ENCODE measurements at regions not wholly inside any gene's neighbourhood (a gene's known extent, or its start where the extent isn't known, plus 50 kb on each side); places are given as distances from the start of the nearest gene placed in this dataset.

DNA sequence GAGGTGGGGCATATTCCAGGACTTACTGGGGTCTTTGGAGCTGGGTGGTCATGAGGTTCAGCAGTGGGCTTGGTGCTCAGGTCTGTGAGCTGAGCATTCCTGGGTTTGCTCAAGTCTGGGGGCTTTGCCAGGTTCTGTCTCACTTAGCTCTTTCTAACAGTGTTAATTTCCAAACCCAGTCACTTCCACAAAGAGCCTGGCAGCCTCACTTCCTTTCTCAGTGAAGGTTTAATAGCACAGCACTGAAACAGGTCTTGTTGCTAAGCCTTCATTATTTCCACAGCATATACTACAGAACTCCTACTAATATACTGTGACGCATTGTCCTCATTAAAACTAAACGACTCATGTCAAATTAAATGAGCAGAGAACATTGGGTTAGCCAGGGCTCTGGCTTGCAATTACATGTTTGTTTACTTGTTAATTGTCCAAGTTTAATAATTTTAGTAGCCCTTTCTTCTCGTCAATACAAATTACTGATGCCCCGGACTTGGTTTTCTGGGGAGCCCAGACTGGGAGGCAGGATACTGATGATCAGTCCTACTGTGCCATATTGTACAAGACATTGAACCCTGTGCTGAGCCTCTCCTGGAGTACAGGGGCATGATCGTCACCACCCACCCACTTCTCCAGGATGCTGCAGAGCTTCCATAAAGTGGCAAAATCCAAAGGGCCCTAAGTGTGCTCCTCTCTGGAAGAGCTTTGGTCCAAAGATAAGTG is 170.7 kb downstream of the IER5 start:
- H3K4me3 Mint-ChIP-seq = no peak overlapping the region
- no peak for DNase-seq
- Histone ChIP-seq H2AFZ (ENCODE audit: insufficient read depth, low read depth, low read length, poor library complexity, severe bottlenecking) (no peak overlapping the region), H3K27ac (ENCODE audit: low read depth in 1 of 2, low read length in 2 of 2) (no peak overlapping the region), H3K4me2 (replicated peaks; ENCODE audit: extremely low read depth, low read length, poor library complexity, severe bottlenecking) (no peak overlapping the region), H3K27me3 (ENCODE audit: control insufficient read depth in 2 of 2, insufficient read depth in 2 of 2, low read length in 2 of 2) (no peaks in the 10 kb centered on the region), H3K9me3 (replicated peaks in 1 of 2; ENCODE audit: control insufficient read depth in 1 of 2, insufficient read depth in 1 of 2, low read length in 2 of 2) (peaks cover 9 to 10% of the 10 kb centered on the region in 2 donors), H3K79me2 (ENCODE audit: insufficient read depth, low read length) (no peaks in the 10 kb centered on the region), H3K4me1 (ENCODE audit: control insufficient read depth in 1 of 2, insufficient read depth in 2 of 2, low read length in 2 of 2) (no peaks in the 10 kb centered on the region), H3K9ac (ENCODE audit: insufficient read depth, low read length, poor library complexity, severe bottlenecking) (no peak overlapping the region), H4K20me1 (ENCODE audit: insufficient read depth, low read length) (no peaks in the 10 kb centered on the region), H3K4me3 (replicated peaks in 1 of 3; ENCODE audit: low read depth in 2 of 3, low read length in 3 of 3) (no peak overlapping the region), H3K36me3 (replicated peaks in 1 of 2; ENCODE audit: control insufficient read depth in 1 of 2, insufficient read depth in 2 of 2, low read length in 2 of 2) (no peaks in the 10 kb centered on the region)
- H3K9me3 Mint-ChIP-seq = peaks cover 4 to 15% (median 14%) of the 10 kb centered on the region in 7 donors
- no peak for TF ChIP-seq CTCF (IDR thresholded peaks at IDR 0.05)
- 74% methylated on average over 2 of the region's 5 CpGs for whole genome bisulfite sequencing (ENCODE audit: insufficient coverage)
- H3K27me3 Mint-ChIP-seq (ENCODE audit: low read depth in 3 of 3) = peaks cover 2 to 14% (median 5%) of the 10 kb centered on the region in 3 donors
- no peaks in the 10 kb centered on the region for H3K4me1 Mint-ChIP-seq
- H3K36me3 Mint-ChIP-seq = no peaks in the 10 kb centered on the region
- intact Hi-C loops (cut with micrococcal nuclease) = no loop called here
- no peak overlapping the region for H3K27ac Mint-ChIP-seq

GRCh38 chr1:181260271-181260670 is 171.8 kb downstream of the IER5 start:
- Histone ChIP-seq H3K4me1 (ENCODE audit: control insufficient read depth in 1 of 2, insufficient read depth in 2 of 2, low read length in 2 of 2) (no peaks in the 10 kb centered on the region), H3K79me2 (ENCODE audit: insufficient read depth, low read length) (no peaks in the 10 kb centered on the region), H3K9ac (ENCODE audit: insufficient read depth, low read length, poor library complexity, severe bottlenecking) (no peak overlapping the region), H3K9me3 (replicated peaks in 1 of 2; ENCODE audit: control insufficient read depth in 1 of 2, insufficient read depth in 1 of 2, low read length in 2 of 2) (peaks cover 4 to 6% of the 10 kb centered on the region in 2 donors), H3K36me3 (replicated peaks in 1 of 2; ENCODE audit: control insufficient read depth in 1 of 2, insufficient read depth in 2 of 2, low read length in 2 of 2) (no peaks in the 10 kb centered on the region), H3K27me3 (ENCODE audit: control insufficient read depth in 2 of 2, insufficient read depth in 2 of 2, low read length in 2 of 2) (no peaks in the 10 kb centered on the region), H3K27ac (ENCODE audit: low read depth in 1 of 2, low read length in 2 of 2) (no peak overlapping the region), H2AFZ (ENCODE audit: insufficient read depth, low read depth, low read length, poor library complexity, severe bottlenecking) (no peak overlapping the region), H4K20me1 (ENCODE audit: insufficient read depth, low read length) (no peaks in the 10 kb centered on the region), H3K4me3 (replicated peaks in 1 of 3; ENCODE audit: low read depth in 2 of 3, low read length in 3 of 3) (no peak overlapping the region), H3K4me2 (replicated peaks; ENCODE audit: extremely low read depth, low read length, poor library complexity, severe bottlenecking) (no peak overlapping the region)
- 100% methylated on average over 3 of the region's 3 CpGs for WGBS (ENCODE audit: insufficient coverage)
- H3K4me3 Mint-ChIP-seq = no peak overlapping the region
- no peak for TF ChIP-seq CTCF (IDR thresholded peaks at IDR 0.05)
- H3K9me3 Mint-ChIP-seq = peaks cover 0 to 8% (median 6%) of the 10 kb centered on the region in 7 donors
- no peak overlapping the region for H3K27ac Mint-ChIP-seq
- no peak for DNase-seq
- H3K36me3 Mint-ChIP-seq = no peaks in the 10 kb centered on the region
- H3K4me1 Mint-ChIP-seq = no peaks in the 10 kb centered on the region
- intact Hi-C loops (cut with micrococcal nuclease) = no loop called here
- H3K27me3 Mint-ChIP-seq (ENCODE audit: low read depth in 3 of 3) = peaks cover 2 to 14% (median 7%) of the 10 kb centered on the region in 3 donors

All from CD14-positive monocyte (primary cell).